HG02588 (cell line): ENCODE measurements at regions not wholly inside any gene's neighbourhood (a gene's known extent, or its start where the extent isn't known, plus 50 kb on each side); places are given as distances from the start of the nearest gene placed in this dataset.

Source experiments
- ATAC-seq: cut with Tn5 transposase; IDR thresholded peaks from one replicate; pipeline ENCODE4 v1.9.1; 2021; ENCODE audit warnings: mild to moderate bottlenecking, moderate library complexity; ENCODE audit not compliant: unreplicated experiment

- no peak for ATAC-seq
Measured at GRCh38 chr5:6910950-6911349, 197.7 kb downstream of the TENT4A start.

- no peak for ATAC-seq
Measured at GRCh38 chr5:6914347-6914746, 201.1 kb downstream of the TENT4A start.

- no peak for ATAC-seq
Measured at GRCh38 chr5:6915574-6915973, 202.3 kb downstream of the TENT4A start.

GRCh38 chr5:6918255-6918654, 205.0 kb downstream of the TENT4A start:
- no peak for ATAC-seq

GRCh38 chr5:6920628-6921256, 207.5 kb downstream of the TENT4A start:
- ATAC-seq = no peak

GRCh38 chr5:6926491-6927038, 213.3 kb downstream of the TENT4A start:
- no peak for ATAC-seq

- no peak for ATAC-seq
Measured at GRCh38 chr5:6936031-6936430, 222.8 kb downstream of the TENT4A start.

- ATAC-seq = no peak
Measured at GRCh38 chr5:6937677-6938076, 224.4 kb downstream of the TENT4A start.

- ATAC-seq = no peak
Measured at GRCh38 chr5:6941631-6942030, 228.4 kb downstream of the TENT4A start.

GRCh38 chr5:6943197-6944112, 230.2 kb downstream of the TENT4A start:
- ATAC-seq = no peak

- no peak for ATAC-seq
Measured at GRCh38 chr5:6948562-6948961, 235.3 kb downstream of the TENT4A start.

- ATAC-seq = no peak
Measured at GRCh38 chr5:6949230-6949629, 236.0 kb downstream of the TENT4A start.

GRCh38 chr5:6950250-6950649, 237.0 kb downstream of the TENT4A start:
- no peak for ATAC-seq

GRCh38 chr5:6950860-6951259, 237.6 kb downstream of the TENT4A start:
- ATAC-seq = no peak

- no peak for ATAC-seq
Measured at GRCh38 chr5:6961123-6961522, 247.9 kb downstream of the TENT4A start.

GRCh38 chr5:6961837-6962635, 248.8 kb downstream of the TENT4A start:
- ATAC-seq = no peak

- no peak for ATAC-seq
Measured at GRCh38 chr5:6976971-6977370, 263.7 kb downstream of the TENT4A start.

- no peak for ATAC-seq
Measured at GRCh38 chr5:6979061-6979460, 265.8 kb downstream of the TENT4A start.

- no peak for ATAC-seq
Measured at GRCh38 chr5:6989230-6989629, 276.0 kb downstream of the TENT4A start.

GRCh38 chr5:6994097-6994496, 280.9 kb downstream of the TENT4A start:
- ATAC-seq = no peak

- ATAC-seq = no peak
Measured at GRCh38 chr5:6995115-6995514, 281.9 kb downstream of the TENT4A start.
